Stimulated activated CD8-positive, alpha-beta memory T cell treated with anti-CD3 and anti-CD28 coated beads, Interleukin-2, amount 100 ng/mL, for 1 hour (primary cell): ENCODE measurements at regions not wholly inside any gene's neighbourhood (a gene's known extent, or its start where the extent isn't known, plus 50 kb on each side); places are given as distances from the start of the nearest gene placed in this dataset.
"Not testable (repeated sequence)": the region's sequence is repeated elsewhere in the genome, so short reads cannot be mapped to it uniquely, and the experiment has no call there.

Experiments used
- DNase-seq, 2 donors: peaks; one replicate each; pipeline ENCODE4 v3.0.0-alpha.2; 2020; ENCODE audit warnings: low read depth in 2 of 2

DNA sequence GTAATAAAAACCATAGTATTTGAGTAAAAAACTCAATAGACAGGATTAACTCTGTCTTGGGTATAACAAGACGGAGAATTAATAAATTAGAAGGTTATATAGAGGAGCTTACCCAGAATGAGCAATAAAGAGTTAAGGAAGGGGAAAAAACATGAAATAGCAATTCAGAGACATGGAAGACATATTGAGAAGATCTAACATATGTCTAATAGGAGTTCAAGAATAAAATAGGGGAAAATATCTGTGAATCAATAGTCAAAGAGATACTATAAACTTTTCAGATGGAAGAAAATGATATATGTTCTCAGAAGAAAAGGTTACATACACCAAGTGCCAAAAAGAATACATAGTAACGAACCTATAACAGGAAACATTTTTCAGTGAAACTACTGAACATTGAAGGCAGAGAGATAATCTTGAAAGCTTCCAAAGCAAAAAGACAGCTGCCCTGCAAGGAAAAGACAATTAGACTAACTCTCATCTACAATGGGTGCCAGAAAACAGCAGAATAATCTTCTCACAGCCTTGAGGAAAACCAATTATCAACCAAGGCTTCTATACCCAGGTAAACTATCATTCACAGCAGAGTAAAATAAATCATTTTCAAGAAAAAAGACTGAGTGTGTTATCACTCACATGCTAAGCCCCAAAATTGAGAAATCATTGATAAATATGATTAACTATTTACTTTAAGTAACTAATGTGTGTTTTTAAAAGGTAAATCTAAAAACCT is 106.0 kb downstream of the ENC1 start:
- no peak for DNase-seq

- DNase-seq, result no peak
Measured at GRCh38 chr5:74530326-74531050, 110.0 kb downstream of the ENC1 start.

- DNase-seq, result no peak
Measured at GRCh38 chr5:74529101-74529500, 111.4 kb downstream of the ENC1 start.

DNA sequence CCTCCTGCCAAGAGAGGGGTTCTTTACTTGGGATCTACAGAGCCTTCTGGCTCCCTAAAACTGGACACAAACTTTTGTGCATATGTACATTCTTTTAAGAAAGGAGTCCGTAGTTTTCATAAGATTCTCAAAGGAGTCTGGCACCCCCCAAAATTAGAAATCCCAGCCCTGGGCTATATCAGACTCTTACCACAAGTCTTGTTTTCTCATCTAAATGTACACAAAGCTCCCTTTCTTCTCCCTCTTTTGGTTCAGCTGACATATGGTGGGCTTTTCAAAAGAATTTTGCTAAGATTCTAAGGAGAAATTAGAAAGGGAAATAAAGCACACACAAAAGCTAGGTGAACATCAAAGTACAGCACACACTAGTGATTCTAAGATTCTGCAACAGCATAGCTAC is 114.4 kb downstream of the ENC1 start:
- DNase-seq, result no peak

DNA sequence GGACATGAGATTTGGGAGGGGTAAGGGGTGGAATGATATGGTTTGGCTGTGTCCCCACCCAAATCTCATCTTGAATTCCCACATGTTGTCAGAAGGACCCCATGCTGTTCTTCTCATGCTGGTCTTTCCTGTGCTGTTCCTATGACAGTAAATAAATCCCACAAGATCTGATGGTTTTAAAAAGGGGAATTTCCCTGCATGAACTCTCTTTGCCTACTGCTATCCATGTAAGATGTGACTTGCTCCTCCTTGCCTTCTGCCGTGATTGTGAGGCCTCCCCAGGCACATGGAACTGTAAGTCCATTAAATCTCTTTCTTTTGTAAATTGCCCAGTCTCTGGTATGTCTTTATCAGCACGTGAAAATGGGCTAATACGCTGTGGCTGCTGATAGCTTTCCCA is 115.8 kb downstream of the ENC1 start:
- not testable (repeated sequence) for DNase-seq

GRCh38 chr5:74523698-74524097 is 116.8 kb downstream of the ENC1 start:
- not testable (repeated sequence) for DNase-seq

GRCh38 chr5:74522838-74523237 is 117.7 kb downstream of the ENC1 start:
- not testable (repeated sequence) for DNase-seq

GRCh38 chr5:74521401-74521800 is 119.1 kb downstream of the ENC1 start:
- no peak for DNase-seq

- no peak for DNase-seq
Measured at GRCh38 chr5:74519679-74520078, 120.8 kb downstream of the ENC1 start.

DNA sequence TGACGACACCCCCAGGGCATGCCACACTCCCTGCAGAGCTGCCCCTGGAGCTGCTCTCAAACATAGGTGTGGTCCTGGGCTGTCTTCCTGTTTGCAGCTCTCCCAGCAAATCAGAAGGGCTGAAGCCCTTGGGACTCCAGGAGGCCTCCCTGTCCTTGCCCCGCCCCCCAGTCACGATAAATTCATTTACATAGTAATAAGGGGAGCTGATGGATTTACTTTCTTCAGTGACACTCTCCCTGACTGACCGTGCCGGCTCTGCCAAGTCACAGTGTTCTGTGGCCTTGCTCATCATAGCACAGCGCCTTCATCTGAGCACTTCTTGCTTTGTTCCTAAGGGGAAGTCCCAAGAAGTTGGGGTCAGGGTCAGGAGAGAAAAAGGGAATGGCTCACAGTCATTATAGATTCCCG is 121.4 kb downstream of the ENC1 start:
- DNase-seq, result no peak

DNA sequence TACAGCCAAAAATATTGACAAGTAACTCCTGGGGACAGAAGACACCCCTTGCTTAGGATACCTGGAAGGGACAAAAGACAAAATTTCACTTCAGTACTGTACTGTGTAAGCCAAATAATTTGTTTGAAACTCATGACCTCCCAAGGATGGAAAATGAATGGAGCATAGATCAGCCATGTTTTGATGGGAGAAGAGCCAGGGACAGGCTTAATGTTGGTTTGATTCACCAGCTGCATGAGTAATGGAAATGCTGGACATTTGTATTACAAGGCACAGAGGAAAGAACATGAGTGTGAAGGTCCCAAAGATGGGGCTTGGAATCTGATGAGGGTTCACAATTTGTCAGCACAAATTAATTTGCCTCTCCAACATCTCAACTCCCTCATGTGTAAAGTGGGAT is 122.8 kb downstream of the ENC1 start:
- no peak for DNase-seq

DNA sequence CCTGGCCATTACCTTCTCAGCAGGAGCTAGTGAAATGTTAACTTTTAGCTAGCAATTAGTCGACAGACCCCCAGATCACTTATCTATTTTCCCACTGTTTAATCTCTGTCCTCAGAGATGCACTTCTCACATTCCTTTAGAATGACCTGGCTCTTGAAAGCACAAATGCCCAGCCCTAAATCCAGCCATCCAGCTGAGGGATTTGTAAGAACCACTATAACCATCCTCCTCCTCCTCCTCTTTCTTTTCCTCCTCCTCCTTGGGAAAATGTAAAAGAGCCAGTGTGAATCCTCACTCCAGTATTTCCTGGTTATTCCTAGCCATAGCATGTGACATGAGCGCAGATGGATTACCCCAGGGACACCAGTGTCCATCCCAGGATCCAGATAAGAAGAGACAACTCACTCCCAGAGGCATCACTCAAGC is 124.3 kb downstream of the ENC1 start:
- no peak for DNase-seq

DNA sequence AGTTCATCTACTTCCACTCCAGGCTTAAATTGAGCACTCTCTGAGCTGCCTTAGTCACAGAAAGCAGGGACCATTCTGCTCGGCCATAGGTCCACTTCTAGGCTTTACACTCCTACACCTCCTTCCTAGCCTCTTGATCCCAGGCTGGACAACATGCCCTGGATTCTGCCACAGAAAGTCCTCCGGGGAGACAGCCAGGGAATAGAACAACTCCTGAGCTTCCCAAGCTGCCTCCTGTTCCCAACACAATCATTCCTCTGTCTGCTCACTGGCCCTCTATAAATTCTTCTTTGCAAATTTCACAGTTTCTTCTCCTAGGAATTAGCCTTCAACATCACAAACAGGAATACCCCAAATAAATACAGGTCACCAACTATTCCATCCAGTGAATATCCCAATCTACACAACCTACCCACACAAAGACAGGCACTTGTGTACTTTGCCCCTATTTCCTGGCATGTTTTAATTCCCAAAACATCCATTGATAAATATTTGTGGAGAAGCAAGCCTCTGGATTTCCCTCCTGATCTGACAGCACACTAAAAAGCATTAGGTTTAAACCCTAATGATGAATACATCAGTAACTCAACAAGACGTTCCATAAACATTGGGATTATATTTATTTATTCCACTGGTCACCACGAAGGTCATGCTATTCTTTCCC is 125.5 kb downstream of the ENC1 start:
- DNase-seq, result no peak

DNA sequence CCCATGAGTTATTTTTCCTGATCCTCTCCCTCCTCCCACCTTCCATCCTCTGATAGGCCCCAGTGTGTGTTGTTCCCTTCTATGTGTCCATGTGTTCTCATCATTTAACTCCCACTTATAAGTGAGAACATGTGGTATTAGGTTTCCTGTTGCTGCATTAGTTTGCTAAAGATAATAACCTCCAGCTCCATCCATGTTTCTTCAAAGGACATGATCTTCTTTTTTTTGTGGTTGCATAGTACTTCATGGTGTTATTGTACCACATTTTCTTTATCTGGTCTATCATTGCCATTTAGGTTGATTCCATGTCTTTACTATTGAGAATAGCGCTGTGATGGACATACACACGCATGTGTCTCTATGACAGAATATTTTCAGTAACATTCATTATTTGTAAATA is 128.8 kb downstream of the ENC1 start:
- not testable (repeated sequence) for DNase-seq

DNA sequence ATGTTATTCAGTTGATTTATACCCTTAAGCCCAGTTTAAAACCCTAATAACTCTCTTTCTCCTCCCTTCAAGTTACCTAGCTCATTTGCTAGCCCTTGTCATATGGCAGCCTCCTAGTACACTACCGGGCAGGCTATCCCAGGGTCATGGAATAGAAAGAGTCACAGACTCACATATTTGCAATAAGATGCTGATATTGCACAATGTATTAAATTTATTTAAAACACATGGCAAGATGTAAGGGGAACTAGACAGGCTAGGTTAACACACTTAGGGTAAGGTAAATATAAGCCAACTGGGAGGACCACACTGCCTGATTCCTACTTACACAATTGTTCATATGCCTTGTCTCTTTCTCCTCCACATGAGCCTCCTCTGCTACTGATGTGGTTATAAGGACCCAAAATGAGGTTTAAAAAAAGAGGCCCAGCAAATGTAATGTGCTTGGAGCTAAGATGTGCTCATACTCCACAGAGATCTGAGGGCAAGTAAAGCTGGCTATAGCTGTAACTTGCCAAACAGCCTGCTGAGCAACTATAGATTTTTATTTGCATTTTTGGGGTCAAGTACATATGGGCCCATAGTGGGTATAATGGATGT is 130.0 kb downstream of the ENC1 start:
- DNase-seq, result no peak

GRCh38 chr5:74507370-74508005 is 133.0 kb downstream of the ENC1 start:
- DNase-seq, result no peak

- DNase-seq, result no peak
Measured at GRCh38 chr5:74506119-74506518, 134.4 kb downstream of the ENC1 start.

GRCh38 chr5:74504463-74504862 is 136.1 kb downstream of the ENC1 start:
- no peak for DNase-seq

- DNase-seq, result no peak
Measured at GRCh38 chr5:74502479-74502950, 138.0 kb downstream of the ENC1 start.

- no peak for DNase-seq
Measured at GRCh38 chr5:74501674-74502478, 138.7 kb downstream of the ENC1 start.
